HEK293 (cell line): ENCODE measurements at regions not wholly inside any gene's neighbourhood (a gene's known extent, or its start where the extent isn't known, plus 50 kb on each side); places are given as distances from the start of the nearest gene placed in this dataset.

Experiments
- ATF2 ChIP-seq: fragments of 450-650 bp; formaldehyde crosslinking; IDR thresholded peaks from 2 replicates; pipeline ENCODE4 v1.5.1; 2016; ENCODE audit warnings: missing biosample characterization, missing genetic modification characterization, low read depth
- BCL6B ChIP-seq: fragments of 450-650 bp; formaldehyde crosslinking; IDR thresholded peaks from 2 replicates; pipeline ENCODE4 v1.5.1; 2017; ENCODE audit warnings: missing biosample characterization, missing genetic modification characterization
- HOXD13 ChIP-seq: sonication (generic); formaldehyde crosslinking; IDR thresholded peaks from 2 replicates; pipeline ENCODE4 v1.8.0; 2022; ENCODE audit warnings: missing genetic modification reagents, borderline replicate concordance
- IKZF3 ChIP-seq: fragments of 450-650 bp; IDR thresholded peaks from 2 replicates; pipeline ENCODE4 v1.5.0; 2018; ENCODE audit warnings: missing biosample characterization, mild to moderate bottlenecking, missing genetic modification characterization, moderate library complexity
- KLF16 ChIP-seq: fragments of 450-650 bp; formaldehyde crosslinking; IDR thresholded peaks from 2 replicates; pipeline ENCODE4 v1.5.1; 2017; ENCODE audit warnings: missing biosample characterization, missing genetic modification characterization
- KLF7 ChIP-seq: fragments of 450-650 bp; formaldehyde crosslinking; IDR thresholded peaks from 2 replicates; pipeline ENCODE4 v1.5.1; 2016; ENCODE audit warnings: missing biosample characterization, missing genetic modification characterization, borderline replicate concordance
- KLF8 ChIP-seq: fragments of 450-650 bp; formaldehyde crosslinking; IDR thresholded peaks from 2 replicates; pipeline ENCODE4 v1.5.1; 2016; ENCODE audit warnings: missing biosample characterization, missing genetic modification characterization
- MEIS1 ChIP-seq: sonication (generic); formaldehyde crosslinking; IDR thresholded peaks from 2 replicates; pipeline ENCODE4 v1.8.1; 2022; ENCODE audit warnings: missing genetic modification reagents, mild to moderate bottlenecking, borderline replicate concordance
- OVOL3 ChIP-seq: fragments of 450-650 bp; formaldehyde crosslinking; IDR thresholded peaks from 2 replicates; pipeline ENCODE4 v1.5.1; 2016; ENCODE audit warnings: missing biosample characterization, missing genetic modification characterization
- SP3 ChIP-seq: fragments of 450-650 bp; formaldehyde crosslinking; IDR thresholded peaks from 2 replicates; pipeline ENCODE4 v1.5.1; 2016; ENCODE audit warnings: missing biosample characterization, missing genetic modification characterization
- ZBTB26 ChIP-seq: fragments of 450-650 bp; formaldehyde crosslinking; optimal IDR thresholded peaks from 2 replicates; pipeline ENCODE3; 2016; ENCODE audit warnings: missing biosample characterization, mild to moderate bottlenecking, missing genetic modification characterization
- ZBTB48 ChIP-seq: fragments of 450-650 bp; formaldehyde crosslinking; IDR thresholded peaks from 2 replicates; pipeline ENCODE4 v1.5.1; 2016; ENCODE audit warnings: missing biosample characterization, missing genetic modification characterization
- ZNF10 ChIP-seq: fragments of 450-650 bp; formaldehyde crosslinking; IDR thresholded peaks from 2 replicates; pipeline ENCODE4 v1.5.1; 2017; ENCODE audit warnings: missing biosample characterization, missing genetic modification characterization
- ZNF155 ChIP-seq: fragments of 450-650 bp; formaldehyde crosslinking; IDR thresholded peaks from 2 replicates; pipeline ENCODE4 v1.5.1; 2016; ENCODE audit warnings: missing biosample characterization, missing genetic modification characterization
- ZNF416 ChIP-seq: fragments of 450-650 bp; formaldehyde crosslinking; IDR thresholded peaks from 2 replicates; pipeline ENCODE4 v1.5.1; 2016; ENCODE audit warnings: missing biosample characterization, missing genetic modification characterization
- ZNF426 ChIP-seq: fragments of 450-650 bp; formaldehyde crosslinking; IDR thresholded peaks from 2 replicates; pipeline ENCODE4 v1.5.1; 2017; ENCODE audit warnings: missing biosample characterization, missing genetic modification characterization, mild to moderate bottlenecking, inconsistent platforms, moderate library complexity
- ZNF449 ChIP-seq: fragments of 450-650 bp; formaldehyde crosslinking; IDR thresholded peaks from 2 replicates; pipeline ENCODE4 v1.5.1; 2017; ENCODE audit warnings: missing biosample characterization, mild to moderate bottlenecking, missing genetic modification characterization, moderate library complexity
- ZNF473 ChIP-seq: fragments of 450-650 bp; formaldehyde crosslinking; IDR thresholded peaks from 2 replicates; pipeline ENCODE4 v1.5.1; 2017; ENCODE audit warnings: missing biosample characterization, missing genetic modification characterization
- ZNF48 ChIP-seq: fragments of 450-650 bp; formaldehyde crosslinking; IDR thresholded peaks from 2 replicates; pipeline ENCODE4 v1.5.1; 2016; ENCODE audit warnings: missing biosample characterization, missing genetic modification characterization
- ZNF514 ChIP-seq: fragments of 450-650 bp; formaldehyde crosslinking; IDR thresholded peaks from 2 replicates; pipeline ENCODE4 v1.5.1; 2016; ENCODE audit warnings: missing biosample characterization, missing genetic modification characterization
- ZNF529 ChIP-seq: fragments of 450-650 bp; formaldehyde crosslinking; IDR thresholded peaks from 2 replicates; pipeline ENCODE4 v1.5.1; 2017; ENCODE audit warnings: missing genetic modification characterization, missing biosample characterization; ENCODE audit not compliant: insufficient replicate concordance
- ZNF580 ChIP-seq: fragments of 450-650 bp; formaldehyde crosslinking; IDR thresholded peaks from 2 replicates; pipeline ENCODE4 v1.5.1; 2016; ENCODE audit warnings: missing biosample characterization, missing genetic modification characterization
- ZNF624 ChIP-seq: fragments of 450-650 bp; formaldehyde crosslinking; IDR thresholded peaks from 2 replicates; pipeline ENCODE4 v1.5.1; 2017; ENCODE audit warnings: missing biosample characterization, missing genetic modification characterization
- ZNF639 ChIP-seq: fragments of 450-650 bp; formaldehyde crosslinking; IDR thresholded peaks from 2 replicates; pipeline ENCODE4 v1.5.1; 2016; ENCODE audit warnings: missing biosample characterization, missing genetic modification characterization
- ZNF692 ChIP-seq: fragments of 450-650 bp; formaldehyde crosslinking; IDR thresholded peaks from 2 replicates; pipeline ENCODE4 v1.5.1; 2016; ENCODE audit warnings: missing biosample characterization, missing genetic modification characterization
- ZNF830 ChIP-seq: fragments of 450-650 bp; IDR thresholded peaks from 2 replicates; pipeline ENCODE4 v1.5.0; 2018; ENCODE audit warnings: missing biosample characterization, missing genetic modification characterization, low read depth, mild to moderate bottlenecking, moderate library complexity
- ZSCAN16 ChIP-seq: fragments of 450-650 bp; formaldehyde crosslinking; IDR thresholded peaks from 2 replicates; pipeline ENCODE4 v1.5.1; 2016; ENCODE audit warnings: missing biosample characterization, missing genetic modification characterization
- ZSCAN30 ChIP-seq: fragments of 450-650 bp; IDR thresholded peaks from 2 replicates; pipeline ENCODE4 v1.5.1; 2018; ENCODE audit warnings: missing biosample characterization, mild to moderate bottlenecking, missing genetic modification characterization, moderate library complexity
- TF ChIP-seq, protein P1 (sequence below): fragments of 450-650 bp; formaldehyde crosslinking; IDR thresholded peaks from 2 replicates; pipeline ENCODE4 v1.5.1; 2016; ENCODE audit warnings: missing biosample characterization, missing genetic modification characterization

DNA sequence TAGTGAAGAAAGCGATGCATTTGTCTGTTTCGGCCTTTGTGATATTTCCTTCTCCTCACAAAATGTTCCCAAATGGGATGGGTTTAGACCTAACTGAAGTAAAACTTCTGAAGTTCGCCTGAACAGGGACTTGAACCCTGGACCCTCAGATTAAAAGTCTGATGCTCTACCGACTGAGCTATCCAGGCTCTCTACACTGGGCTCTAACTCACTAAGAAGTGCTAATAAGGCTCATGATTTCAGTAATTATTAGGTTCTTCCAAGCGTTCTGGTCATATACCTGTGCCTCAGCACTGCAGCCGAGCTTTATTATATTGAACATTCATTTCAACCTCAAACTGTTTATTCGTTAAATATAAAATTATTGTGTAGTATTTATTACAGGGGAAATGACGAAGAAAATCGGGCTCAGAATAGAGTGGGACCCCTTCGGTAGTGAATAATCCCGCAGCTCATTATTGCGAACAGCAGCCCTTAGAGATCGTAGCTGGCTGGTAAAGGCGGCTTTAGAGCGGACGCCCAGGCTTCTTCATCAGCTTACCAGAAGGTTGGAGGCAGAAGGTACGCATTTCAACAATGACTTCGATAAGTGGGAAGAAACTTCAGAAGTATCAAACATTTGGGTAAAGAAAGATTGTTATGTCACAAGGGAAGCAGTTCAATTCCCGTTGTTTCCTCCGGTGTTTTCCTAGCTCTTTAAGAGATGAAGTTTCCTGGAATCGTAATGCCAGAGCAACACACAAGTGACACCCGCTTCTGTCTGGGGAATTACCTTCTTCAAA lies 119.0 kb upstream of the ZNF184 start (continued):
- TF ChIP-seq ZNF692 (tag by site-specific recombination) (0 out of 2 replicates have a peak, but pooled peaks have one; percentile 31), ZSCAN16 (0 out of 2 replicates have a peak, but pooled peaks have one; percentile 20), ZBTB48 (tag by site-specific recombination) (0 out of 2 replicates have a peak, but pooled peaks have one; percentile 20), KLF16 (tag by site-specific recombination) (no peak), KLF8 (tag by site-specific recombination) (peak; percentile 55; the same call in 1 of the 2 replicates), KLF7 (tag by site-specific recombination) (no peak), BCL6B (tag by site-specific recombination) (no peak), ZNF624 (tag by site-specific recombination) (no peak), ZNF514 (tag by site-specific recombination) (no peak), ZNF580 (peak; percentile 40; the same call in 1 of the 2 replicates), ZBTB26 (tag by site-specific recombination) (no peak), ZNF10 (tag by site-specific recombination) (peak; percentile 19; the same call in 1 of the 2 replicates), ZNF416 (tag by site-specific recombination) (no peak), ZNF529 (tag by site-specific recombination) (no peak), HOXD13 (no peak), ZNF426 (tag by site-specific recombination) (no peak), ZNF155 (no peak), MEIS1 (CRISPR knock-in tag) (no peak), ZNF48 (no peak), SP3 (tag by site-specific recombination) (no peak), ZNF639 (tag by site-specific recombination) (no peak), ZNF830 (tag by site-specific recombination) (no peak), IKZF3 (tag by site-specific recombination) (peak; percentile 51; the same call in 1 of the 2 replicates), ATF2 (tag by site-specific recombination) (no peak), ZNF449 (tag by site-specific recombination) (peak; percentile 25; the same call in 1 of the 2 replicates), ZSCAN30 (tag by site-specific recombination) (peak; percentile 72), ZNF473 (tag by site-specific recombination) (no peak), OVOL3 (tag by site-specific recombination) (no peak)
- TF ChIP-seq, protein P1, sequence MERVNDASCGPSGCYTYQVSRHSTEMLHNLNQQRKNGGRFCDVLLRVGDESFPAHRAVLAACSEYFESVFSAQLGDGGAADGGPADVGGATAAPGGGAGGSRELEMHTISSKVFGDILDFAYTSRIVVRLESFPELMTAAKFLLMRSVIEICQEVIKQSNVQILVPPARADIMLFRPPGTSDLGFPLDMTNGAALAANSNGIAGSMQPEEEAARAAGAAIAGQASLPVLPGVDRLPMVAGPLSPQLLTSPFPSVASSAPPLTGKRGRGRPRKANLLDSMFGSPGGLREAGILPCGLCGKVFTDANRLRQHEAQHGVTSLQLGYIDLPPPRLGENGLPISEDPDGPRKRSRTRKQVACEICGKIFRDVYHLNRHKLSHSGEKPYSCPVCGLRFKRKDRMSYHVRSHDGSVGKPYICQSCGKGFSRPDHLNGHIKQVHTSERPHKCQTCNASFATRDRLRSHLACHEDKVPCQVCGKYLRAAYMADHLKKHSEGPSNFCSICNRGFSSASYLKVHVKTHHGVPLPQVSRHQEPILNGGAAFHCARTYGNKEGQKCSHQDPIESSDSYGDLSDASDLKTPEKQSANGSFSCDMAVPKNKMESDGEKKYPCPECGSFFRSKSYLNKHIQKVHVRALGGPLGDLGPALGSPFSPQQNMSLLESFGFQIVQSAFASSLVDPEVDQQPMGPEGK (tag by site-specific recombination) = 0 out of 2 replicates have a peak, but pooled peaks have one; percentile 20
